ENCODE measurements at regions not wholly inside any gene's neighbourhood (a gene's known extent, or its start where the extent isn't known, plus 50 kb on each side); places are given as distances from the start of the nearest gene placed in this dataset.

DNA sequence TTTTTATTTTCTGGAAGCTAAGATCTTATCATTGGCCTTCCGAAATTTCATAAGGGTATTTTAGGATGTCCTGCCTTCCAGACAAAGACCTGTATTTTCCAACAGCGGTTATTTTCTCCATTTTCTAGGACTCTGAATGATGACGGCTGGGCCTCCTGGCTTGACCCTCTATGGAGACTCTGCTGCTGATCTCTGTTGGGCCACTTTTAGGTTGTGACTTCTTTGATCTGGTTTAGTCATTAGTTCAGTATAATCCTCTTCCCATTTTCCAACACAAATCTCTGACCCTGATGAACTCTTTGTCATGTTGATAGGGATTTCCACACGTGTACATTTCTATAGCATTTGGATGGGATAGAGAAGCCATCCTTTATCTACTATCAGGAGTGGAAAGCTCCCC lies 93.7 kb downstream of the HS1BP3 start:
- 62% methylated on average over 4 of the region's 4 CpGs; no CpG with 5 or more reads in 1 of the 2 experiments for WGBS, 2 experiments (ENCODE audit: extremely low coverage in 1 of 2, insufficient coverage in 1 of 2, insufficient read length in 1 of 2, insufficient replicate concordance in 2 of 2, low coverage in 1 of 2, low lambda C conversion rate in 2 of 2, missing lambda C conversion rate in 1 of 2)
- no peak overlapping the region for H3K23ac ChIP-seq (ENCODE audit: insufficient read length)
- no peaks in the 10 kb centered on the region for H3K27me3 ChIP-seq (replicated peaks in 1 of 4; ENCODE audit: control insufficient read depth in 3 of 4, extremely low read depth in 1 of 4, insufficient read depth in 3 of 4, low read length in 3 of 4)
- no peaks in the 10 kb centered on the region for H3K36me3 ChIP-seq (ENCODE audit: control insufficient read depth in 2 of 4, insufficient read depth in 4 of 4, low read length in 3 of 4)
- H4K8ac ChIP-seq (ENCODE audit: extremely low read depth, insufficient read depth, low read length), result no peak overlapping the region
- H3K9ac ChIP-seq (replicated peaks in 1 of 4; ENCODE audit: extremely low read depth in 1 of 4, low read depth in 3 of 4, low read length in 3 of 4), result no peak overlapping the region
- TF ChIP-seq SRF (IDR thresholded peaks at IDR 0.05; ENCODE audit: low read depth, low read length), result no peak
- no peak for TF ChIP-seq NANOG (IDR thresholded peaks at IDR 0.05; ENCODE audit: insufficient read depth, low read depth, low read length, poor library complexity, severe bottlenecking)
- no peak for TF ChIP-seq JUN (IDR thresholded peaks at IDR 0.05; ENCODE audit: low read depth, low read length)
- TF ChIP-seq RFX5 (IDR thresholded peaks at IDR 0.05; ENCODE audit: borderline replicate concordance, low read depth, low read length), result no peak
- no peak for TF ChIP-seq CTBP2 (IDR thresholded peaks at IDR 0.05; ENCODE audit: borderline replicate concordance, insufficient read depth, insufficient read length, low read length)
- TF ChIP-seq GABPA (IDR thresholded peaks at IDR 0.05; ENCODE audit: borderline replicate concordance, insufficient read depth, low read length), result no peak
- no peak for TF ChIP-seq EGR1 (IDR thresholded peaks at IDR 0.05; ENCODE audit: borderline replicate concordance, low read depth, low read length)
- TF ChIP-seq SP4 (IDR thresholded peaks at IDR 0.05; ENCODE audit: low read length), result no peak
- no peak for TF ChIP-seq POLR2AphosphoS5 (IDR thresholded peaks at IDR 0.05; ENCODE audit: low read depth, low read length)
- no peak for TF ChIP-seq CBX8 (IDR thresholded peaks at IDR 0.05; ENCODE audit: borderline replicate concordance, low read depth, low read length)
- no peak for TF ChIP-seq SUZ12 (IDR thresholded peaks at IDR 0.05; ENCODE audit: low read length)
- no peak for TF ChIP-seq GTF2F1 (IDR thresholded peaks at IDR 0.05; ENCODE audit: borderline replicate concordance, low read depth, low read length)
- TF ChIP-seq SIX5 (IDR thresholded peaks at IDR 0.05; ENCODE audit: low read depth, low read length), result no peak
- H2AFZ ChIP-seq (ENCODE audit: low read length), result no peak overlapping the region
- no peak overlapping the region for H3K27ac ChIP-seq (ENCODE audit: low read depth, low read length)
- peaks cover 8 to 16% (median 11%) of the 10 kb centered on the region in 4 experiments; a peak in 6 of 7 replicates for H3K4me1 ChIP-seq (replicated peaks in 1 of 4; ENCODE audit: control insufficient read depth in 3 of 4, insufficient read depth in 4 of 4, low read length in 3 of 4)
- H4K91ac ChIP-seq (replicated peaks; ENCODE audit: insufficient read length, low read length), result no peak overlapping the region
- no peak for DNase-seq (ENCODE audit: low read depth in 1 of 2, low spot score in 2 of 2)
- H3K4me2 ChIP-seq (ENCODE audit: insufficient read depth in 1 of 2, low read depth in 2 of 2, low read length in 2 of 2), result no peak overlapping the region
- no peaks in the 10 kb centered on the region for H3K79me1 ChIP-seq (ENCODE audit: low read depth, low read length)
- POLR2A ChIA-PET (ENCODE audit: partially characterized antibody), result interaction anchor here (4.9 kb wide), 1 partner anchor 110 kb away, joined by 20 read pairs; the partner anchor contains the start of gene RHOB
- no peak overlapping the region for H3K14ac ChIP-seq (ENCODE audit: insufficient read length)
- H2BK120ac ChIP-seq (replicated peaks; ENCODE audit: low read depth, low read length), result no peak overlapping the region
- no peaks in the 10 kb centered on the region for H4K20me1 ChIP-seq (replicated peaks in 1 of 2; ENCODE audit: control insufficient read depth in 1 of 2, insufficient read depth in 2 of 2, low read length in 2 of 2)
- no peak overlapping the region for H3K56ac ChIP-seq (replicated peaks; ENCODE audit: insufficient read length, low read depth, low read length)
- H3K4me3 ChIP-seq (ENCODE audit: extremely low read depth in 1 of 4, insufficient read depth in 2 of 4, low read depth in 3 of 4, low read length in 4 of 4), result no peak overlapping the region; a peak in 1 of 8 replicates
- H2BK12ac ChIP-seq (ENCODE audit: low read depth, low read length), result no peak overlapping the region
- no peaks in the 10 kb centered on the region for H3K9me3 ChIP-seq (ENCODE audit: insufficient read depth in 2 of 2, low read depth in 1 of 2, low read length in 1 of 2)
- no peak overlapping the region for H3K4ac ChIP-seq (replicated peaks; ENCODE audit: insufficient read length, low read depth, low read length)
- no peak overlapping the region for H3K18ac ChIP-seq (ENCODE audit: extremely low read depth, low read length)
- no peak overlapping the region for H2BK20ac ChIP-seq (ENCODE audit: low read length)
- CTCF ChIA-PET (ENCODE audit: partially characterized antibody), result interaction anchor here (0.9 to 2.6 kb wide), 5 partner anchors 14 to 179 kb away, joined by 3 to 8 read pairs (median 4); no protein-coding TSS in a partner anchor
- FAIRE-seq, result no peak
- H3K79me2 ChIP-seq (ENCODE audit: control insufficient read depth in 1 of 2, insufficient read depth in 2 of 2, low read length in 2 of 2), result no peaks in the 10 kb centered on the region
- H3K23me2 ChIP-seq (ENCODE audit: low read depth, low read length), result peaks cover 4% of the 10 kb centered on the region; the same call in 1 of the 2 replicates
- no peak overlapping the region for H2BK15ac ChIP-seq (ENCODE audit: low read length)
- no peak overlapping the region for H2AK5ac ChIP-seq (ENCODE audit: low read depth, low read length)
- no peak overlapping the region for H4K5ac ChIP-seq (ENCODE audit: insufficient read length, low read depth, low read length)
- H2BK5ac ChIP-seq (ENCODE audit: low read depth, low read length), result no peak overlapping the region
